Neural progenitor cell (in vitro differentiated cells): ENCODE measurements at regions not wholly inside any gene's neighbourhood (a gene's known extent, or its start where the extent isn't known, plus 50 kb on each side); places are given as distances from the start of the nearest gene placed in this dataset.

Experiments used
- DNase-seq: peaks from one replicate; pipeline ENCODE4 v3.0.0-alpha.2; 2016; ENCODE audit warnings: low spot score
- H2AFZ ChIP-seq: fragments of 200-600 bp; sonication (generic); replicated peaks from 2 replicates; pipeline ENCODE4 v1.6.1; 2016; ENCODE audit warnings: antibody characterized with exemption
- H3F3A ChIP-seq: fragments of 200-600 bp; sonication (generic); 2 replicates; pipeline ENCODE4 v1.6.1; 2016; ENCODE audit warnings: antibody characterized with exemption, low read depth
- H3K27ac ChIP-seq: fragments of 200-600 bp; sonication (generic); 2 replicates; pipeline ENCODE4 v1.5.1; 2016; ENCODE audit warnings: mild to moderate bottlenecking
- H3K27me3 ChIP-seq: fragments of 200-600 bp; sonication (generic); 2 replicates; pipeline ENCODE4 v1.6.1; 2016; ENCODE audit warnings: mild to moderate bottlenecking, moderate library complexity
- H3K36me3 ChIP-seq: fragments of 200-600 bp; sonication (generic); 2 replicates; pipeline ENCODE4 v1.5.1; 2016
- H3K4me1 ChIP-seq: fragments of 200-600 bp; sonication (generic); 2 replicates; pipeline ENCODE4 v1.6.1; 2016; ENCODE audit warnings: mixed run types
- H3K4me2 ChIP-seq: fragments of 200-600 bp; sonication (generic); 2 replicates; pipeline ENCODE4 v1.6.1; 2016
- H3K4me3 ChIP-seq: fragments of 200-600 bp; sonication (generic); 2 replicates; pipeline ENCODE4 v1.5.1; 2016
- H3K79me2 ChIP-seq: fragments of 200-600 bp; sonication (generic); 2 replicates; pipeline ENCODE4 v1.6.1; 2016; ENCODE audit warnings: low read depth
- H3K9ac ChIP-seq: fragments of 200-600 bp; sonication (generic); 2 replicates; pipeline ENCODE4 v1.6.1; 2016
- H3K9me3 ChIP-seq: fragments of 200-600 bp; sonication (generic); 2 replicates; pipeline ENCODE4 v1.5.1; 2016; ENCODE audit warnings: low read depth
- H4K20me1 ChIP-seq: fragments of 200-600 bp; sonication (generic); 2 replicates; pipeline ENCODE4 v1.6.1; 2016; ENCODE audit warnings: low read depth
- H3K27ac Mint-ChIP-seq: 3 replicates; pipeline ENCODE4 v1.8.0; 2021; ENCODE audit warnings: mixed read lengths
- H3K27me3 Mint-ChIP-seq: 2 replicates; pipeline ENCODE4 v1.8.0; 2022; ENCODE audit warnings: low read depth, mild to moderate bottlenecking, inconsistent platforms, moderate library complexity, mixed read lengths; ENCODE audit not compliant: insufficient read depth
- H3K36me3 Mint-ChIP-seq: 3 replicates; pipeline ENCODE4 v1.8.0; 2021; ENCODE audit warnings: mixed read lengths
- H3K4me1 Mint-ChIP-seq: 3 replicates; pipeline ENCODE4 v1.8.0; 2021; ENCODE audit warnings: mixed read lengths
- H3K4me3 Mint-ChIP-seq: 3 replicates; pipeline ENCODE4 v1.8.0; 2021; ENCODE audit warnings: mild to moderate bottlenecking, moderate library complexity, mixed read lengths
- H3K9me3 Mint-ChIP-seq: 3 replicates; pipeline ENCODE4 v1.8.0; 2020; ENCODE audit warnings: mixed read lengths
- CTCF ChIP-seq: fragments of 200-600 bp; sonication (generic); IDR thresholded peaks from 2 replicates; pipeline ENCODE4 v1.5.1; 2017; ENCODE audit warnings: antibody characterized with exemption, mild to moderate bottlenecking
- EZH2 ChIP-seq: fragments of 200-600 bp; sonication (generic); IDR thresholded peaks from 2 replicates; pipeline ENCODE4 v1.6.1; 2017; ENCODE audit warnings: antibody characterized with exemption, mild to moderate bottlenecking, moderate library complexity
- EZH2phosphoT487 ChIP-seq: fragments of 200-600 bp; sonication (generic); IDR thresholded peaks from 2 replicates; pipeline ENCODE4 v1.6.1; 2017; ENCODE audit warnings: antibody characterized with exemption

GRCh38 chr20:17835934-17836300 lies 132.7 kb downstream of the SNX5 start:
- Histone ChIP-seq H3K9me3 (no peaks in the 10 kb centered on the region), H2AFZ (peak overlapping the region; percentile 81), H3K4me1 (peaks cover 19% of the 10 kb centered on the region), H3K9ac (no peak overlapping the region), H4K20me1 (no peaks in the 10 kb centered on the region), H3K79me2 (no peaks in the 10 kb centered on the region), H3K4me2 (no peak overlapping the region), H3F3A (peaks cover 4% of the 10 kb centered on the region), H3K27me3 (no peaks in the 10 kb centered on the region), H3K27ac (no peak overlapping the region), H3K4me3 (no peak overlapping the region), H3K36me3 (no peaks in the 10 kb centered on the region)
- H3K27ac Mint-ChIP-seq, result peak overlapping the region; percentile 37
- peaks cover 14% of the 10 kb centered on the region for H3K27me3 Mint-ChIP-seq
- no peaks in the 10 kb centered on the region for H3K9me3 Mint-ChIP-seq
- H3K36me3 Mint-ChIP-seq, result no peaks in the 10 kb centered on the region
- H3K4me3 Mint-ChIP-seq, result no peak overlapping the region
- peaks cover 20% of the 10 kb centered on the region for H3K4me1 Mint-ChIP-seq
- no peak for TF ChIP-seq EZH2
- no peak for TF ChIP-seq EZH2phosphoT487
- no peak for TF ChIP-seq CTCF
- no peak for DNase-seq

- DNase-seq, result no peak
- no peaks in the 10 kb centered on the region for H3K9me3 Mint-ChIP-seq
- Histone ChIP-seq H4K20me1 (no peaks in the 10 kb centered on the region), H3K4me3 (no peak overlapping the region), H3K9ac (no peak overlapping the region), H3K27ac (no peak overlapping the region), H3K36me3 (no peaks in the 10 kb centered on the region), H3K79me2 (no peaks in the 10 kb centered on the region), H3F3A (peaks cover 4% of the 10 kb centered on the region), H3K9me3 (no peaks in the 10 kb centered on the region), H3K4me1 (peaks cover 19% of the 10 kb centered on the region), H3K27me3 (no peaks in the 10 kb centered on the region), H2AFZ (peak overlapping the region; percentile 28), H3K4me2 (no peak overlapping the region)
- H3K36me3 Mint-ChIP-seq, result no peaks in the 10 kb centered on the region
- H3K27ac Mint-ChIP-seq, result peak overlapping the region; percentile 37
- no peak for TF ChIP-seq EZH2phosphoT487
- H3K4me1 Mint-ChIP-seq, result peaks cover 20% of the 10 kb centered on the region
- H3K4me3 Mint-ChIP-seq, result no peak overlapping the region
- peaks cover 14% of the 10 kb centered on the region for H3K27me3 Mint-ChIP-seq
Observed at GRCh38 chr20:17835240-17835933, 133.2 kb downstream of the SNX5 start.

DNA sequence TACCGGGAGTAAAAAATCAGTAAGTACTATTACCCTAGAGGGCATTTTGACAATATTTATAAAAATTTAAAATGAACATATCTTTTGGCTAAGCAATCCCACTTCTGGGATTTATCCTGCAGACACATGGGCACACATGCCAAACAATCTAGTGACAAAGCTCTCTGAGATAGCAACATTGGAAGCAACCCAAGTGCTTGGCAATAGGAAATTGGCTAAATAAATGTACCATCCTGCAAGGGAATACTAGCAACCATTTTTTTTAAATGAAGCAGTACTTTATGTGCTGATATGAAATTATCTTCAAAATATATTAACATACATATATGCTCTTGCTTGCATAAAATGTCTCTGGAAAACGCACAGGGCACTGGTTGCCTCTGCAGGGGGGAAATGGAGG lies 133.8 kb downstream of the SNX5 start:
- Mint-ChIP-seq H3K4me1 (peaks cover 20% of the 10 kb centered on the region), H3K27ac (no peak overlapping the region), H3K27me3 (peaks cover 14% of the 10 kb centered on the region), H3K4me3 (no peak overlapping the region), H3K36me3 (no peaks in the 10 kb centered on the region), H3K9me3 (no peaks in the 10 kb centered on the region)
- Histone ChIP-seq H3K4me3 (no peak overlapping the region), H3K9ac (no peak overlapping the region), H3K4me1 (peaks cover 19% of the 10 kb centered on the region), H3K79me2 (no peaks in the 10 kb centered on the region), H3F3A (peaks cover 4% of the 10 kb centered on the region), H2AFZ (no peak overlapping the region), H4K20me1 (no peaks in the 10 kb centered on the region), H3K27ac (no peak overlapping the region), H3K9me3 (no peaks in the 10 kb centered on the region), H3K27me3 (no peaks in the 10 kb centered on the region), H3K4me2 (no peak overlapping the region), H3K36me3 (no peaks in the 10 kb centered on the region)
- no peak for TF ChIP-seq EZH2
- no peak for TF ChIP-seq CTCF
- TF ChIP-seq EZH2phosphoT487, result no peak
- no peak for DNase-seq

GRCh38 chr20:17833036-17833674 lies 133.4 kb downstream of the BANF2 start:
- DNase-seq, result no peak
- Histone ChIP-seq H3F3A (peaks cover 4% of the 10 kb centered on the region), H2AFZ (no peak overlapping the region), H4K20me1 (no peaks in the 10 kb centered on the region), H3K27me3 (no peaks in the 10 kb centered on the region), H3K9me3 (no peaks in the 10 kb centered on the region), H3K79me2 (no peaks in the 10 kb centered on the region), H3K36me3 (no peaks in the 10 kb centered on the region), H3K4me1 (peaks cover 19% of the 10 kb centered on the region), H3K27ac (no peak overlapping the region), H3K4me2 (no peak overlapping the region), H3K4me3 (no peak overlapping the region), H3K9ac (no peak overlapping the region)
- H3K4me1 Mint-ChIP-seq, result peaks cover 20% of the 10 kb centered on the region
- H3K4me3 Mint-ChIP-seq, result no peak overlapping the region
- no peak overlapping the region for H3K27ac Mint-ChIP-seq
- TF ChIP-seq CTCF (no peak), EZH2 (no peak), EZH2phosphoT487 (no peak)
- peaks cover 7% of the 10 kb centered on the region for H3K27me3 Mint-ChIP-seq
- no peaks in the 10 kb centered on the region for H3K9me3 Mint-ChIP-seq
- H3K36me3 Mint-ChIP-seq, result no peaks in the 10 kb centered on the region
